ENCODE measurements at regions not wholly inside any gene's neighbourhood (a gene's known extent, or its start where the extent isn't known, plus 50 kb on each side); places are given as distances from the start of the nearest gene placed in this dataset.

DNA sequence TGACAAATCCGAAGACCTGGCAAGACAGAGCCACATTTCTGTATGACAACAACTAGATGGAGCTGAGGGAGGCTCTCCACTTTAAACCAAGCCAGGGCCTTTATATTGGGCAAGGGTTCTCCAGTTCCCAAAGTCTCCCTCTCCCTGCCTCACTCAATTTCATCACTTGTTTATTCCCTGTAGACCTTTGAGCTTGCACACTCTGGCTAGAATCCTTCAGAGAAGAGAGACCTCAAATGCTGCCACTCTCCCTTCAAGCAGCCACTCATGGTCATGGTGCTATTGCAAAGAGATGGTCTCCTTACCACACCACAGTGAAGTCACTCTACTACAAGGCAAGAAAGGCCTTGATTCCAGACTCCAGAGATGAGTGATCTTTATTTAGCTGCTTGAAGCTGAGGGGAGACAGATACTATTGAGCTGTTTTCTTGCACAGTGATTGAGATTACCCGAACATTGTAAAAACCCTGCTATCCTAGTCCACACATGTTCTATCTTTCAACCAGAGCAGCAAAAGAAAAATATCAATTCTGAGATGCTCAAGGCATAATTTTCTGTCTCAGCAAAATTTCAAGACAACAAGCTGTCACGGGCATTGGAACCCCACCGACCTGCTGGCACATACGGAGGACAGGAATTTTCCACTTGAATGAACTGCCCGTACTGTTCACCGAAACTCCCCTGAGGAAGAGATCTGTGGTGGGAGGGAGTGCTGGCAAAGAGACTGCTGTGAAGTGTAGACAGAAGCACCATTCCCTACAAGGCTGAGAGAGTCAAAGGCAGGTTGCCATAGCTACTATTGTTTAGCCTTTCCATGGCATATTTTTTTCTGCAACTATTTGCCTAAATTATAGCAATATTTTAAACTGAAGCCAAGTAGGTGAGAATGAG is 81.1 kb downstream of the CDO1 start:
- TF ChIP-seq, protein P1, sequence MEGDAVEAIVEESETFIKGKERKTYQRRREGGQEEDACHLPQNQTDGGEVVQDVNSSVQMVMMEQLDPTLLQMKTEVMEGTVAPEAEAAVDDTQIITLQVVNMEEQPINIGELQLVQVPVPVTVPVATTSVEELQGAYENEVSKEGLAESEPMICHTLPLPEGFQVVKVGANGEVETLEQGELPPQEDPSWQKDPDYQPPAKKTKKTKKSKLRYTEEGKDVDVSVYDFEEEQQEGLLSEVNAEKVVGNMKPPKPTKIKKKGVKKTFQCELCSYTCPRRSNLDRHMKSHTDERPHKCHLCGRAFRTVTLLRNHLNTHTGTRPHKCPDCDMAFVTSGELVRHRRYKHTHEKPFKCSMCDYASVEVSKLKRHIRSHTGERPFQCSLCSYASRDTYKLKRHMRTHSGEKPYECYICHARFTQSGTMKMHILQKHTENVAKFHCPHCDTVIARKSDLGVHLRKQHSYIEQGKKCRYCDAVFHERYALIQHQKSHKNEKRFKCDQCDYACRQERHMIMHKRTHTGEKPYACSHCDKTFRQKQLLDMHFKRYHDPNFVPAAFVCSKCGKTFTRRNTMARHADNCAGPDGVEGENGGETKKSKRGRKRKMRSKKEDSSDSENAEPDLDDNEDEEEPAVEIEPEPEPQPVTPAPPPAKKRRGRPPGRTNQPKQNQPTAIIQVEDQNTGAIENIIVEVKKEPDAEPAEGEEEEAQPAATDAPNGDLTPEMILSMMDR (conservative IDR thresholded peaks at IDR 0.05 in 1 of 2, IDR thresholded peaks at IDR 0.05 in 1 of 2; ENCODE audit: extremely low read depth in 1 of 2, insufficient read depth in 1 of 2, low read depth in 1 of 2, low read length in 2 of 2), result no peak
- no peak for TF ChIP-seq EZH2 (IDR thresholded peaks at IDR 0.05; ENCODE audit: borderline replicate concordance, low read length)
